ENCODE measurements at regions not wholly inside any gene's neighbourhood (a gene's known extent, or its start where the extent isn't known, plus 50 kb on each side); places are given as distances from the start of the nearest gene placed in this dataset.

DNA sequence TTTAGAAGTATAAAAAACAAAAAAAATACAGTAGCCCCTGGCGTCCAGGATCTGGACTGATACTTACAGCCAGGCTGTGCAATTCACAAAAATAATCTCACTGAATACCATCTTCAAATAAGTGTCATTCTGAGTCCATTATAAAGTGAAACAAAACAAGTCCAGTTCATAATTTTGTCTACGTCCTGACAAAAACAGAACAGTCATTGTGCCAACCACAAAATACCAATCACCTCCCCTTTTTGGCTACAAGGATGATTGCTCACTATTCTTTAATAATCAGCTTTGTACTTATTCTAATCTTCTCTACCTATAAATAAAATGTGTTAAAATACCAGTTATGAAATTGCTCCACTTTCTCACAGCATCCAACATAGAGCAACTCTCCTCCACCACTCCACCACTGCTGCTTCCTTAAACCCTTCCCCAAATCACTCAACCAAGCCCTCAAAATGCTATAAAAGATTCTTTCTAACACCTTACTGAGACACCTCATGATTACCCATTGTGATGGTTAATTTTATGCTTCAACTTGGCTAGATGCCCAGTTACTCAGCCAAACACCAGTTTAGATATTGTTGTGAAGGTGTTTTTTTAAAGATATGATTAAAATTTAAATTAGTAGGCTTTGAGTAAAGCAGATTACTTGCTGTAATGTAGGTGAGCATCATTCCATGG, 479.8 kb upstream of the SEMA3A start:
- ATAC-seq = no peak
- TF ChIP-seq ESRRG (CRISPR knock-in tag; IDR thresholded peaks at IDR 0.05) = no peak
- no peak for TF ChIP-seq OSR1 (CRISPR knock-in tag; IDR thresholded peaks at IDR 0.05)
- peak; percentile 50; the same call in 1 of the 2 replicates for TF ChIP-seq ZNF70 (CRISPR knock-in tag; IDR thresholded peaks at IDR 0.05)
- TF ChIP-seq RARB (CRISPR knock-in tag; IDR thresholded peaks at IDR 0.05) = no peak

DNA sequence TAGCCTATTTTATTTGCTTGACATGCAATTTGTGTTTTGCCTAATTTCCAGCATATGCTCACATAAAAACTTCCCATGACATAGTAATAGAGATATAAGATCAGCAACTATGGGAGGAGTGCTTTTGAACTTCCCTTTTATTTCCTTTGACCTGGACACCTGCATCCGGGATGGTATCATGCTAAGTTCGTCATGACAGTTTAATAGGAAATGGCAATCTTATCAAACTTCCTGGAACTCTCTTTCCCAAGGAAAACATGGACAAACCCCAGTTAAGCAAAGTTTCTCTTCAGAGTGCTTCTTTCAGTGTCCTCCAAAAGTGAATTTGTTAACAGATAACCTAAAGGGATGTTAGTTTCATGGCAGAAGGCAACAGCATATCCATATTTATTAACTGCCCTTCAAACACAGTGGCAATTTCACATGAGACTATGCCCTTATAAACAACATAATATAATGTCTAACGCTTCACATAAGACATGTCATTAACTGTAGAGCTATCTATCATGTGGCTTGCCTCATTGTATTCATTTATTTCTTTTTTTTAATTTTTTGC, 474.7 kb upstream of the SEMA3A start:
- no peak for ATAC-seq
- TF ChIP-seq ZNF70 (CRISPR knock-in tag; IDR thresholded peaks at IDR 0.05) (no peak), PPARA (CRISPR knock-in tag; IDR thresholded peaks at IDR 0.05; ENCODE audit: borderline replicate concordance) (no peak), TOX (CRISPR knock-in tag; IDR thresholded peaks at IDR 0.05; ENCODE audit: borderline replicate concordance) (no peak), GLIS3 (CRISPR knock-in tag; IDR thresholded peaks at IDR 0.05) (no peak), RARB (CRISPR knock-in tag; IDR thresholded peaks at IDR 0.05) (no peak), ISL1 (CRISPR knock-in tag; IDR thresholded peaks at IDR 0.05) (no peak), TCF4 (CRISPR knock-in tag; IDR thresholded peaks at IDR 0.05; ENCODE audit: borderline replicate concordance) (no peak), ESRRG (CRISPR knock-in tag; IDR thresholded peaks at IDR 0.05) (no peak), ZFP3 (CRISPR knock-in tag; IDR thresholded peaks at IDR 0.05) (no peak), BACH2 (CRISPR knock-in tag; IDR thresholded peaks at IDR 0.05; ENCODE audit: borderline replicate concordance) (no peak), SNAI2 (CRISPR knock-in tag; IDR thresholded peaks at IDR 0.05) (no peak), CSDC2 (CRISPR knock-in tag; IDR thresholded peaks at IDR 0.05) (no peak), ZNF565 (CRISPR knock-in tag; conservative IDR thresholded peaks at IDR 0.05; ENCODE audit: low read depth) (no peak)
- TF ChIP-seq, protein P1, sequence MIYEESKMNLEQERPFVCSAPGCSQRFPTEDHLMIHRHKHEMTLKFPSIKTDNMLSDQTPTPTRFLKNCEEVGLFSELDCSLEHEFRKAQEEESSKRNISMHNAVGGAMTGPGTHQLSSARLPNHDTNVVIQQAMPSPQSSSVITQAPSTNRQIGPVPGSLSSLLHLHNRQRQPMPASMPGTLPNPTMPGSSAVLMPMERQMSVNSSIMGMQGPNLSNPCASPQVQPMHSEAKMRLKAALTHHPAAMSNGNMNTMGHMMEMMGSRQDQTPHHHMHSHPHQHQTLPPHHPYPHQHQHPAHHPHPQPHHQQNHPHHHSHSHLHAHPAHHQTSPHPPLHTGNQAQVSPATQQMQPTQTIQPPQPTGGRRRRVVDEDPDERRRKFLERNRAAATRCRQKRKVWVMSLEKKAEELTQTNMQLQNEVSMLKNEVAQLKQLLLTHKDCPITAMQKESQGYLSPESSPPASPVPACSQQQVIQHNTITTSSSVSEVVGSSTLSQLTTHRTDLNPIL (CRISPR knock-in tag; IDR thresholded peaks at IDR 0.05; ENCODE audit: low read depth) = no peak
- TF ChIP-seq, protein P2, sequence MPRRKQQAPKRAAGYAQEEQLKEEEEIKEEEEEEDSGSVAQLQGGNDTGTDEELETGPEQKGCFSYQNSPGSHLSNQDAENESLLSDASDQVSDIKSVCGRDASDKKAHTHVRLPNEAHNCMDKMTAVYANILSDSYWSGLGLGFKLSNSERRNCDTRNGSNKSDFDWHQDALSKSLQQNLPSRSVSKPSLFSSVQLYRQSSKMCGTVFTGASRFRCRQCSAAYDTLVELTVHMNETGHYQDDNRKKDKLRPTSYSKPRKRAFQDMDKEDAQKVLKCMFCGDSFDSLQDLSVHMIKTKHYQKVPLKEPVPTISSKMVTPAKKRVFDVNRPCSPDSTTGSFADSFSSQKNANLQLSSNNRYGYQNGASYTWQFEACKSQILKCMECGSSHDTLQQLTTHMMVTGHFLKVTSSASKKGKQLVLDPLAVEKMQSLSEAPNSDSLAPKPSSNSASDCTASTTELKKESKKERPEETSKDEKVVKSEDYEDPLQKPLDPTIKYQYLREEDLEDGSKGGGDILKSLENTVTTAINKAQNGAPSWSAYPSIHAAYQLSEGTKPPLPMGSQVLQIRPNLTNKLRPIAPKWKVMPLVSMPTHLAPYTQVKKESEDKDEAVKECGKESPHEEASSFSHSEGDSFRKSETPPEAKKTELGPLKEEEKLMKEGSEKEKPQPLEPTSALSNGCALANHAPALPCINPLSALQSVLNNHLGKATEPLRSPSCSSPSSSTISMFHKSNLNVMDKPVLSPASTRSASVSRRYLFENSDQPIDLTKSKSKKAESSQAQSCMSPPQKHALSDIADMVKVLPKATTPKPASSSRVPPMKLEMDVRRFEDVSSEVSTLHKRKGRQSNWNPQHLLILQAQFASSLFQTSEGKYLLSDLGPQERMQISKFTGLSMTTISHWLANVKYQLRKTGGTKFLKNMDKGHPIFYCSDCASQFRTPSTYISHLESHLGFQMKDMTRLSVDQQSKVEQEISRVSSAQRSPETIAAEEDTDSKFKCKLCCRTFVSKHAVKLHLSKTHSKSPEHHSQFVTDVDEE (CRISPR knock-in tag; IDR thresholded peaks at IDR 0.05) = no peak
- TF ChIP-seq, protein P3, sequence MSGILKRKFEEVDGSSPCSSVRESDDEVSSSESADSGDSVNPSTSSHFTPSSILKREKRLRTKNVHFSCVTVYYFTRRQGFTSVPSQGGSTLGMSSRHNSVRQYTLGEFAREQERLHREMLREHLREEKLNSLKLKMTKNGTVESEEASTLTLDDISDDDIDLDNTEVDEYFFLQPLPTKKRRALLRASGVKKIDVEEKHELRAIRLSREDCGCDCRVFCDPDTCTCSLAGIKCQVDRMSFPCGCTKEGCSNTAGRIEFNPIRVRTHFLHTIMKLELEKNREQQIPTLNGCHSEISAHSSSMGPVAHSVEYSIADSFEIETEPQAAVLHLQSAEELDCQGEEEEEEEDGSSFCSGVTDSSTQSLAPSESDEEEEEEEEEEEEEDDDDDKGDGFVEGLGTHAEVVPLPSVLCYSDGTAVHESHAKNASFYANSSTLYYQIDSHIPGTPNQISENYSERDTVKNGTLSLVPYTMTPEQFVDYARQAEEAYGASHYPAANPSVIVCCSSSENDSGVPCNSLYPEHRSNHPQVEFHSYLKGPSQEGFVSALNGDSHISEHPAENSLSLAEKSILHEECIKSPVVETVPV (CRISPR knock-in tag; IDR thresholded peaks at IDR 0.05) = no peak
- TF ChIP-seq, protein P4, sequence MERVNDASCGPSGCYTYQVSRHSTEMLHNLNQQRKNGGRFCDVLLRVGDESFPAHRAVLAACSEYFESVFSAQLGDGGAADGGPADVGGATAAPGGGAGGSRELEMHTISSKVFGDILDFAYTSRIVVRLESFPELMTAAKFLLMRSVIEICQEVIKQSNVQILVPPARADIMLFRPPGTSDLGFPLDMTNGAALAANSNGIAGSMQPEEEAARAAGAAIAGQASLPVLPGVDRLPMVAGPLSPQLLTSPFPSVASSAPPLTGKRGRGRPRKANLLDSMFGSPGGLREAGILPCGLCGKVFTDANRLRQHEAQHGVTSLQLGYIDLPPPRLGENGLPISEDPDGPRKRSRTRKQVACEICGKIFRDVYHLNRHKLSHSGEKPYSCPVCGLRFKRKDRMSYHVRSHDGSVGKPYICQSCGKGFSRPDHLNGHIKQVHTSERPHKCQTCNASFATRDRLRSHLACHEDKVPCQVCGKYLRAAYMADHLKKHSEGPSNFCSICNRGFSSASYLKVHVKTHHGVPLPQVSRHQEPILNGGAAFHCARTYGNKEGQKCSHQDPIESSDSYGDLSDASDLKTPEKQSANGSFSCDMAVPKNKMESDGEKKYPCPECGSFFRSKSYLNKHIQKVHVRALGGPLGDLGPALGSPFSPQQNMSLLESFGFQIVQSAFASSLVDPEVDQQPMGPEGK (CRISPR knock-in tag; IDR thresholded peaks at IDR 0.05; ENCODE audit: borderline replicate concordance) = no peak

DNA sequence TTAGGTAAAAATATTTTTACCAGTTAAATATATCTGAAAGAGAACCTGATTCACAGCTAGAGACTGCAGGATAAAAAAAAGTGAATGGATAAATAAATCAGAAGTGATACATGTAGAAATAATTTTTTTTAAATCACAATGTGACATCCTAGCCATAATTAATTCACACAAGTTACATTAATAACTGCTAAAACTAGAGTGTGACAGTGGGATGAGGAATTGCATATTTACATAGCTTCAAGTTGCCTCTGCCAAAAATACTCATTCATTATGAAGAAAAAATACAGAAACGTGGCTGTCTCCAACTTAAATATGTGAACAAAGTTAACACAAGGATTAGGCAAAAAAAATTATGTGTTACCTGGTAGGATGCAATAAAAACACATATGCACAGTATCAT, 473.5 kb upstream of the SEMA3A start:
- TF ChIP-seq ZNF8 (CRISPR knock-in tag; IDR thresholded peaks at IDR 0.05) (no peak), ZNF565 (CRISPR knock-in tag; conservative IDR thresholded peaks at IDR 0.05; ENCODE audit: low read depth) (no peak), OSR1 (CRISPR knock-in tag; IDR thresholded peaks at IDR 0.05) (no peak), ARNTL (CRISPR knock-in tag; IDR thresholded peaks at IDR 0.05; ENCODE audit: borderline replicate concordance, low read depth) (no peak), BACH2 (CRISPR knock-in tag; IDR thresholded peaks at IDR 0.05; ENCODE audit: borderline replicate concordance) (no peak), ZNF70 (CRISPR knock-in tag; IDR thresholded peaks at IDR 0.05) (no peak)
- TF ChIP-seq, protein P2 (CRISPR knock-in tag; IDR thresholded peaks at IDR 0.05) = no peak
- ATAC-seq = no peak
